Activated naive CD4-positive, alpha-beta T cell treated with anti-CD3 and anti-CD28 coated beads, Interleukin-2, amount 50 U/mL, for 72 hours (primary cell): ENCODE measurements at regions not wholly inside any gene's neighbourhood (a gene's known extent, or its start where the extent isn't known, plus 50 kb on each side); places are given as distances from the start of the nearest gene placed in this dataset.

ENCODE experiments used
- ATAC-seq, 2 donors: fragments of 150-1000 bp; cut with Tn5 transposase; 2 replicates each; pipeline ENCODE4 v1.10.0; 2021; ENCODE audit warnings: mild to moderate bottlenecking in 2 of 2, moderate library complexity in 2 of 2
- DNase-seq, 2 donors: peaks; one replicate each; pipeline ENCODE4 v3.0.0; 2021 to 2022; ENCODE audit warnings: low spot score in 2 of 2
- H3K27ac Mint-ChIP-seq, 2 donors: one replicate each; pipeline ENCODE4 v1.8.0; 2022; ENCODE audit warnings: mild to moderate bottlenecking in 2 of 2, mixed read lengths in 2 of 2
- H3K36me3 Mint-ChIP-seq, 2 donors: one replicate each; pipeline ENCODE4 v1.8.0; 2022; ENCODE audit warnings: mixed read lengths in 2 of 2
- H3K9me3 Mint-ChIP-seq, 2 donors: one replicate each; pipeline ENCODE4 v1.8.0; 2022; ENCODE audit warnings: mixed read lengths in 2 of 2

GRCh38 chr6:158920311-158920905 is 79.6 kb downstream of the RSPH3 start:
- no peaks in the 10 kb centered on the region for H3K36me3 Mint-ChIP-seq
- H3K9me3 Mint-ChIP-seq, result no peaks in the 10 kb centered on the region
- ATAC-seq (no peak), DNase-seq (no peak)
- H3K27ac Mint-ChIP-seq, result no peak overlapping the region

GRCh38 chr6:158919865-158920264 is 80.1 kb downstream of the RSPH3 start:
- Mint-ChIP-seq H3K27ac (no peak overlapping the region), H3K9me3 (no peaks in the 10 kb centered on the region), H3K36me3 (no peaks in the 10 kb centered on the region)
- no peak for DNase-seq
- ATAC-seq, result no peak

GRCh38 chr6:158916617-158917016 is 83.4 kb downstream of the RSPH3 start:
- DNase-seq (no peak), ATAC-seq (no peak)
- no peak overlapping the region for H3K27ac Mint-ChIP-seq
- H3K36me3 Mint-ChIP-seq, result peaks cover 0 to 5% of the 10 kb centered on the region in 2 donors
- H3K9me3 Mint-ChIP-seq, result peaks cover 0 to 8% of the 10 kb centered on the region in 2 donors

DNA sequence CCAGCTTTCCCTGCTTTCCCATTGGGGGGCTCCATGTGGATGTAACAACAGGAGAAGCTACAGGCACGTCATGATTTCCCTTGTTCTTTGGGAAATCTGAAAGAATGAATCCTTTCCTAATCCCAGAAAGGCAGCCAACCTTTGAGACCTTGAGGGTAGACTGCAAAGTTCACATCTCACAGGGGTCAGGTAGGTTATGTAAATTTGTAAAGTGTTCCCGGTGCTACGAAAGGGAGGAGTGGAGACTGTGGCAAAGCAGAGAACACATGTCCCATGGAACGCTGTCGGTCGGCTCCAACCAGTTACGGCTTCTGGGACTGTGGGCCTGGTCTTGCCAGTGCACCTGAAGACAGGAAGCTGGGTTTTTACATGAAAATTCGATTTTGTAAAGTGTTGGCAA is 85.1 kb downstream of the RSPH3 start:
- peaks cover 0 to 5% of the 10 kb centered on the region in 2 donors for H3K36me3 Mint-ChIP-seq
- peak overlapping the region in 1 of 2 donors; percentile 31 for H3K27ac Mint-ChIP-seq
- H3K9me3 Mint-ChIP-seq, result peaks cover 0 to 8% of the 10 kb centered on the region in 2 donors
- no peak for ATAC-seq
- DNase-seq, result no peak

DNA sequence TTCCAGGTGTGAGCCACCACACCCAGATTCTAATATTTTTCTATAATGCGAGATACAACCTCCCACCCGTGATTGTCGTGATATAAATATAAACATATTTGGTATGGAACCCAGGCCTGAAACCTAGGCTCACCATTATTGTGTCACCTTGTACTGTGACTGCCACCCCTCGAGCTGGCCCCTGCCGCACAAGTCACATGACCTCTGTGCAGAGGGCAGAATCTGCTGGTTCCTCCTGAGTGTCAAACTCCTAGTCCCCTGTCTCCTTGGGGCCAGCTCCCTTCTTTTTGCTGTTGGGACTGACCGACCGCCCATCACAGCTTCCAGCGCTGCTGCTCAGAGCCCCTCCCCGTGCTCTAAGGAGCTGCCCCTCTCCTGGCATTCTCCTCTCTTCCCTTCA is 86.4 kb downstream of the RSPH3 start:
- no peak for DNase-seq
- Mint-ChIP-seq H3K9me3 (peaks cover 0 to 8% of the 10 kb centered on the region in 2 donors), H3K27ac (peak overlapping the region in 1 of 2 donors; percentile 5), H3K36me3 (peaks cover 0 to 5% of the 10 kb centered on the region in 2 donors)
- no peak for ATAC-seq

- Mint-ChIP-seq H3K27ac (peak overlapping the region in 1 of 2 donors; percentile 78), H3K9me3 (peaks cover 0 to 8% of the 10 kb centered on the region in 2 donors), H3K36me3 (peaks cover 0 to 5% of the 10 kb centered on the region in 2 donors)
- DNase-seq, result no peak
- ATAC-seq, result peak; percentile 41 to 75
Measured at GRCh38 chr6:158912655-158913054, 87.3 kb downstream of the RSPH3 start.

DNA sequence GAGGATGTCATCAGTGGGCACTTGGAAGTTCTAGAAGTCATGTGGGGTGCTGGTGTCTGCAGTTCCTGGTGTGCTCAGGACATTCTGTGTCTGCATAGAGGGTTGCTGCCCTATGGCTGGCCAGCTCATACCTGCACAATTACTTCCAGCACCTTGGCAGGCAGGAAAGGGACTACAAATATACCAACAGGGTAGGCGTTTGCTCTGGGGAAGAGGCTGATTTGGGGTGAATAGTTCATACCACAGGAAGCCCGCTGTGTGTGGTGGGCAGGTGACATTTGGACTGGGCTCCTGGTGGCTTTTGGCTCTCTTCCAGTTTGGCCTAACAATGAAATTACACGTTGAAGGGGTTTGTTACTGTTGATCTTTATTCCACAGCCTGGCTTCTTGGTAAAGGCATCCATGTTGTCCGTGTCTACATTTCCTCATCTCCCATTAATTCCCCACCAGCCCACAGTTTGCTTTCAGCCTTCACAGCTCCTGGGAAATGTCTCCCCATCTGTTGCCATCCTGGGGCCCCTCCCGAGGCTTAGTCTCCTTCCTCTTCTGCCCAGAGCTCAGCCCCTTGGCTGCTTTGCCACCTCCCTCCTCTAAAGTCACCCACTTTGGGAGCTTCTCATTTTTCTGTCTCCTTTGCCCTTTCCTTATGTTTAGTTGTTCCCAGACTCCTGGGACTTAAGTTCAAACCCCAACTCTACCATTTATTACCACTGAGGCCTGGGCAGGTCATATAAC is 88.1 kb downstream of the RSPH3 start:
- peak in 1 of 2 donors; percentile 57 for DNase-seq
- ATAC-seq, result peak; percentile 38 to 83
- peaks cover 0 to 5% of the 10 kb centered on the region in 2 donors for H3K36me3 Mint-ChIP-seq
- H3K27ac Mint-ChIP-seq, result peak overlapping the region in 1 of 2 donors; percentile 78
- peaks cover 4 to 13% of the 10 kb centered on the region in 2 donors for H3K9me3 Mint-ChIP-seq

DNA sequence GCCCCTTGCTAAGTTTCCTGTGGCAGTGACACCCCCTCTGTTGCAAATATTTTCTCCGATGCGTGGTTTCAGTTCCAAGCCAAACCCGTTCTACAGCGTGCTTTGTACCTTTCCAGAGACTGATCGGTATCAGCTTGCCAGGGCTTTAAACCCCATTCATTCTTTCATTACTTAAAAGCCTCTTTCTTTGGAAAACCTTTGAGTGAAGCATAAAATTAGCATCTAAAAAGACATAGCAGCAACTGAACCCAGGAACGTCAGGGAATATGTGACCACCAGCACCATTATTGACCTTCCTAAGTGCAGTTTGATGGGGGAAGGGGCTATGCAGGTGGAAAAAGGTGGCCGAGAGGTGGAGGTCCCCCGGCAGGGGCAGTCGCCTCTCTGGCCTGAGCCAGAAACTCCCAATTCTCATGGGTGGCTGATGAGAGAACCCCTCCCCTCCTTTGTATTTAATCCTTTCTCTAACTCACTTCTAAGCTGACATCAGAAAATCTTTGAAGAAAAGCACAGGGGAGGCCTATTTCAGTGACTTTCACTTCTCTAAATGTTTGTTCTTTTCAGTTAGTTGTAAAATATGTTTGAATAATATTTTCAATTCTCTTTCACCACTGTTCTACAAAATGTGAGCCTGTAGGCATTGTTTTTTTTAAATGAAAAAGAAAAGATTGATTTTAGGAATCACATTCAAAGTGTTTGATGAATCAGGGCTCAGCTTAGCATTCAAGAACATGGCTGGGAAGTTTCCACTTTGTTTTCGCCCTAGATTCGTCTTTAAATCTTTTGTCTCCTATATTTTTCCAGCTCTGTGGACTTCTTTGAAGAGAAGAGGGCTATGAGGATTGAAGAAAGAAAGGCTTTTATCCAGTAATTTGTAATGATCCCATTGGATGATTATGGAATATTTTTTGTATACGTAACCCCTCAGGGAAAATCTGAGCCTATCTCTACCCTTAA is 89.2 kb downstream of the RSPH3 start:
- DNase-seq (no peak), ATAC-seq (peak in 1 of 2 donors; percentile 28)
- Mint-ChIP-seq H3K9me3 (peaks cover 10 to 22% of the 10 kb centered on the region in 2 donors), H3K36me3 (peaks cover 9 to 15% of the 10 kb centered on the region in 2 donors), H3K27ac (peak overlapping the region in 1 of 2 donors; percentile 41)

GRCh38 chr6:158909938-158910337 is 90.1 kb downstream of the RSPH3 start:
- no peak for DNase-seq
- Mint-ChIP-seq H3K36me3 (peaks cover 17 to 23% of the 10 kb centered on the region in 2 donors), H3K27ac (no peak overlapping the region), H3K9me3 (peaks cover 18 to 30% of the 10 kb centered on the region in 2 donors)
- ATAC-seq, result peak in 1 of 2 donors; percentile 24

DNA sequence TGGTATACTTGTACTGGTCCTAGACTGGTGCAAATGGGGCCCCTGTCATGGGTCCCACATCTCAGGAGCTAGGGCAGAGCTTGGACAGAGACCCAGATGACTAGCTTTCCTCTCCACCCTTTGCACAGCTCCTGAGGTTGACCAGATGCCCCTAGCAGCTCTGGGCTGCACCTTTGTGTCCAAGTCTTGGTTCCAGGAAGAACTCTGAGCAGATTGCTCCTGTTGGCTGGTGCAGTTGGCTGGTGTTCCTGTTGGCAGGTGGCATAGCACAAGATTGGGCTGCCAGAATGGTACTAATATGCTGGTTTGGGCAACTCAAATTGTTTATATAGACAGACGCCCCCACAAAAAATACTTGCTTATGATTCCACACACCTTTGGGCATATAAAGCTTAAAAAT is 89.4 kb upstream of the EZR start:
- DNase-seq (no peak), ATAC-seq (no peak)
- no peak overlapping the region for H3K27ac Mint-ChIP-seq
- peaks cover 24 to 32% of the 10 kb centered on the region in 2 donors for H3K36me3 Mint-ChIP-seq
- H3K9me3 Mint-ChIP-seq, result peaks cover 20 to 25% of the 10 kb centered on the region in 2 donors

DNA sequence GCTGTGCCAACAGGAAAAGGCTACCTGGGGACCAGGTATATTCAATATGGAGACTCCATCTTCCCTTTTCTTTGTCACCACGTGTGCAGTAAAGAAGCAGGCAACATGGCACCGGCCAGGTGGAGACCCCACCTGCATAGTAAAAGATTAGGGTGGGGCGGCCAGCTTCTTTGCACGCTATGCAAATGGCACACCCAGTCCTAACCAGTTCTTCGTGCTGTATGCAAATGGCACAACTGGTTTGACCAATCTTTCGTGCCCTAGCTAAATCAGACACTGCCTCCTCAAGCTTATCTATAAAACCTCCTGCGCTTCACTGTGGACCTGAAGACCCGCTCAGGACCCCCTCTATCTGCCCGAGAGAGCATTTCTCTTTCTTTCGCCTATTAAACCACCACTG is 88.8 kb upstream of the EZR start:
- ATAC-seq, result no peak

DNA sequence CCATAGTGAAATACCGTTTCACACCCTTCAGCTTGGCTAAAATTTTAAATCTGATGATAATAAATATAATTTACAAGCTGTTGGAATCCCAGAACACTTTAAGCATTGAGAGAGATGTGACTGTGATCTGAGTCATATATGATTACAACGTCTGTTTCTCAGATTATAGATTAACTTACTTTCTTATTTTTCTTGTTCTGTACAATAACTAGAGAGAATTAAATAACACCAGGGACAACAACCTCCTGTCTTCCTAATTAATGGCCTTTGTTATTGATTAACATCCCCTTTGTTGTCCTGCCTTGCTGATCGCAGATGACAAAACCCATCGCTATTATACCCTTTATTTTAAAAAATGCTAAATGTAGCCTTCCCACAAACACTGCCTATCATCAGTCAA is 87.8 kb upstream of the EZR start:
- H3K36me3 Mint-ChIP-seq, result peaks cover 25 to 30% of the 10 kb centered on the region in 2 donors
- H3K9me3 Mint-ChIP-seq, result peaks cover 20 to 25% of the 10 kb centered on the region in 2 donors
- no peak for DNase-seq
- H3K27ac Mint-ChIP-seq, result no peak overlapping the region
- ATAC-seq, result no peak

More for the DNA sequence above, 88.8 kb upstream of the EZR start:
- peaks cover 20 to 25% of the 10 kb centered on the region in 2 donors for H3K9me3 Mint-ChIP-seq
- H3K27ac Mint-ChIP-seq, result no peak overlapping the region
- no peak for DNase-seq
- peaks cover 25 to 30% of the 10 kb centered on the region in 2 donors for H3K36me3 Mint-ChIP-seq

- ATAC-seq (no peak), DNase-seq (no peak)
- Mint-ChIP-seq H3K9me3 (peaks cover 20 to 25% of the 10 kb centered on the region in 2 donors), H3K27ac (no peak overlapping the region), H3K36me3 (peaks cover 25 to 30% of the 10 kb centered on the region in 2 donors)
Measured at GRCh38 chr6:158905277-158905676, 86.1 kb upstream of the EZR start.

- Mint-ChIP-seq H3K36me3 (peaks cover 25 to 30% of the 10 kb centered on the region in 2 donors), H3K9me3 (peaks cover 20 to 28% of the 10 kb centered on the region in 2 donors), H3K27ac (no peak overlapping the region)
- no peak for ATAC-seq
- no peak for DNase-seq
Measured at GRCh38 chr6:158903801-158904200, 84.6 kb upstream of the EZR start.

- Mint-ChIP-seq H3K36me3 (peaks cover 16 to 21% of the 10 kb centered on the region in 2 donors), H3K27ac (peak overlapping the region in 1 of 2 donors; percentile 40), H3K9me3 (peaks cover 10 to 15% of the 10 kb centered on the region in 2 donors)
- DNase-seq (no peak), ATAC-seq (no peak)
Measured at GRCh38 chr6:158900663-158901312, 81.6 kb upstream of the EZR start.

- peaks cover 0 to 5% of the 10 kb centered on the region in 2 donors for H3K9me3 Mint-ChIP-seq
- H3K27ac Mint-ChIP-seq, result no peak overlapping the region
- ATAC-seq, result no peak
Measured at GRCh38 chr6:158897236-158897635, 78.1 kb upstream of the EZR start.

More at GRCh38 chr6:158897236-158897635, 78.1 kb upstream of the EZR start:
- DNase-seq, result no peak
- H3K36me3 Mint-ChIP-seq, result no peaks in the 10 kb centered on the region
